ENCODE measurements at regions not wholly inside any gene's neighbourhood (a gene's known extent, or its start where the extent isn't known, plus 50 kb on each side); places are given as distances from the start of the nearest gene placed in this dataset.

- no peak for FAIRE-seq
- Histone ChIP-seq H3K27me3 (ENCODE audit: control insufficient read depth in 2 of 2, insufficient read depth in 2 of 2, low read length in 2 of 2) (no peaks in the 10 kb centered on the region), H3K9me3 (replicated peaks; ENCODE audit: control insufficient read depth, insufficient read depth, low read depth, low read length) (peaks cover 4% of the 10 kb centered on the region; the same call in 1 of the 2 replicates), H3K4me1 (replicated peaks in 1 of 2; ENCODE audit: control insufficient read depth in 2 of 2, insufficient read depth in 2 of 2, low read length in 2 of 2) (no peaks in the 10 kb centered on the region), H4K20me1 (replicated peaks; ENCODE audit: control insufficient read depth, insufficient read depth, low read length) (no peaks in the 10 kb centered on the region), H2AFZ (ENCODE audit: low read depth, low read length) (no peak overlapping the region), H3K4me3 (no peak overlapping the region), H3K27ac (ENCODE audit: extremely low read depth, low read depth, low read length) (no peak overlapping the region), H3K9ac (ENCODE audit: insufficient read depth in 1 of 2, low read depth in 2 of 2, low read length in 2 of 2) (no peak overlapping the region), H3K36me3 (ENCODE audit: control insufficient read depth, insufficient read depth, low read length) (no peaks in the 10 kb centered on the region), H3K79me2 (ENCODE audit: control insufficient read depth, insufficient read depth, low read length) (no peaks in the 10 kb centered on the region), H3K4me2 (ENCODE audit: insufficient read depth, low read length) (no peak overlapping the region), H3K9me1 (ENCODE audit: control insufficient read depth, insufficient read depth, low read length) (no peaks in the 10 kb centered on the region)
- no TSS peak for BruUV-seq (replicated peaks)
- in situ Hi-C loops (cut with MboI) = no loop called here
- no peak for DNase-seq (ENCODE audit: extremely low read depth in 1 of 4, low spot score in 3 of 4)
- ATAC-seq = no peak
- TF ChIP-seq ZZZ3 (IDR thresholded peaks at IDR 0.05) (no peak), ZNF436 (CRISPR knock-in tag; IDR thresholded peaks at IDR 0.05) (no peak)
- TF ChIP-seq, protein P1, sequence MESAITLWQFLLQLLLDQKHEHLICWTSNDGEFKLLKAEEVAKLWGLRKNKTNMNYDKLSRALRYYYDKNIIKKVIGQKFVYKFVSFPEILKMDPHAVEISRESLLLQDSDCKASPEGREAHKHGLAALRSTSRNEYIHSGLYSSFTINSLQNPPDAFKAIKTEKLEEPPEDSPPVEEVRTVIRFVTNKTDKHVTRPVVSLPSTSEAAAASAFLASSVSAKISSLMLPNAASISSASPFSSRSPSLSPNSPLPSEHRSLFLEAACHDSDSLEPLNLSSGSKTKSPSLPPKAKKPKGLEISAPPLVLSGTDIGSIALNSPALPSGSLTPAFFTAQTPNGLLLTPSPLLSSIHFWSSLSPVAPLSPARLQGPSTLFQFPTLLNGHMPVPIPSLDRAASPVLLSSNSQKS (CRISPR knock-in tag; IDR thresholded peaks at IDR 0.05) = no peak
- ChIA-PET CTCF (ENCODE audit: low intra/inter-chr PET ratio) (no interaction called here), POLR2A (no interaction called here)
- intact Hi-C loops (cut with micrococcal nuclease) = no loop called here
Measured at GRCh38 chr3:130606336-130606735, 89.4 kb downstream of the COL6A6 start.

DNA sequence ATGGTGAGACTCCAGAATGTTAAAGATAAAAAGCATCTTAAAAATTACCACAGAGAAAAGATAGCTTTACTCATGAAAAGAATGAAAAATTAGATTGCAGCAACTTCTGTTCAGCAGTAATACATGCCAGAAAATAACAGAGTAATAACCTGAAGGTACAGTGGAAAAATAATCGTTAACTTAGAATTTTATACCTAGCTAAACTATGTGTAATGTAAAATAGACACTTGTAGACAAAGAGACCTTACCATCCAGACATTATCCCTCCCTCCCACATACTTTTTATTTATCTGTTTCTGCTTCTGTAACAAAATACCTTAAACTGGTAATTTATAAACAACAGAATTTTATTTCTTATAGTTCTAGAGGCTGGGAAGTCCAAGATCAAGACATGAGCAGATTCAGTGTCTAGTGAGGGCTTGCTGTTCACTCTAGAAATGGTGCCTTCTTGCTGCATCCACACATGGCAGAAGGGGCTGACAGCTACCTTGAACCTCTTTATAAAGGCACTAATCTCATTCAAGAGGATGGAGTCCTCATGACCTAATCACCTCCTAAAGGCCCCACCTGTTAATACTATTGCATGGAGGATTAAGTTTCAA, 90.7 kb downstream of the COL6A6 start:
- H3K9me1 ChIP-seq (ENCODE audit: control insufficient read depth, insufficient read depth, low read length) = no peaks in the 10 kb centered on the region
- intact Hi-C loops (cut with micrococcal nuclease) = no loop called here
- no peak overlapping the region for H3K27ac ChIP-seq (ENCODE audit: extremely low read depth, low read depth, low read length)
- 8% methylated on average over 1 of the region's 1 CpG for WGBS (ENCODE audit: insufficient coverage, low coverage, missing lambda C conversion rate)
- in situ Hi-C loops (cut with MboI) = no loop called here
- BruUV-seq (replicated peaks) = no TSS peak
- no peak overlapping the region for H3K9ac ChIP-seq (ENCODE audit: insufficient read depth in 1 of 2, low read depth in 2 of 2, low read length in 2 of 2)
- no peaks in the 10 kb centered on the region for H3K36me3 ChIP-seq (ENCODE audit: control insufficient read depth, insufficient read depth, low read length)
- H4K20me1 ChIP-seq (replicated peaks; ENCODE audit: control insufficient read depth, insufficient read depth, low read length) = no peaks in the 10 kb centered on the region
- H2AFZ ChIP-seq (ENCODE audit: low read depth, low read length) = no peak overlapping the region
- no peaks in the 10 kb centered on the region for H3K79me2 ChIP-seq (ENCODE audit: control insufficient read depth, insufficient read depth, low read length)
- ATAC-seq = no peak
- no peak for DNase-seq (ENCODE audit: extremely low read depth in 1 of 4, low spot score in 3 of 4)
- ChIA-PET CTCF (ENCODE audit: low intra/inter-chr PET ratio) (no interaction called here), POLR2A (no interaction called here)
- no peak overlapping the region for H3K4me2 ChIP-seq (ENCODE audit: insufficient read depth, low read length)
- no peaks in the 10 kb centered on the region for H3K27me3 ChIP-seq (ENCODE audit: control insufficient read depth in 2 of 2, insufficient read depth in 2 of 2, low read length in 2 of 2)
- no peaks in the 10 kb centered on the region for H3K4me1 ChIP-seq (replicated peaks in 1 of 2; ENCODE audit: control insufficient read depth in 2 of 2, insufficient read depth in 2 of 2, low read length in 2 of 2)
- TF ChIP-seq EGR1 (conservative IDR thresholded peaks at IDR 0.05) = no peak
- no peak for TF ChIP-seq SETDB1 (IDR thresholded peaks at IDR 0.05; ENCODE audit: low read length)
- no peak for TF ChIP-seq ZNF197 (CRISPR knock-in tag; IDR thresholded peaks at IDR 0.05; ENCODE audit: low read depth)
- TF ChIP-seq TRIM28 (IDR thresholded peaks at IDR 0.05) = 0 out of 2 replicates have a peak, but pooled peaks have one; percentile 37
- no peak for TF ChIP-seq RFX1 (IDR thresholded peaks at IDR 0.05)
- no peak for TF ChIP-seq EHMT2 (IDR thresholded peaks at IDR 0.05)
- peak; percentile 95 for TF ChIP-seq ZFP1 (CRISPR knock-in tag; IDR thresholded peaks at IDR 0.05)
- TF ChIP-seq, protein P2, sequence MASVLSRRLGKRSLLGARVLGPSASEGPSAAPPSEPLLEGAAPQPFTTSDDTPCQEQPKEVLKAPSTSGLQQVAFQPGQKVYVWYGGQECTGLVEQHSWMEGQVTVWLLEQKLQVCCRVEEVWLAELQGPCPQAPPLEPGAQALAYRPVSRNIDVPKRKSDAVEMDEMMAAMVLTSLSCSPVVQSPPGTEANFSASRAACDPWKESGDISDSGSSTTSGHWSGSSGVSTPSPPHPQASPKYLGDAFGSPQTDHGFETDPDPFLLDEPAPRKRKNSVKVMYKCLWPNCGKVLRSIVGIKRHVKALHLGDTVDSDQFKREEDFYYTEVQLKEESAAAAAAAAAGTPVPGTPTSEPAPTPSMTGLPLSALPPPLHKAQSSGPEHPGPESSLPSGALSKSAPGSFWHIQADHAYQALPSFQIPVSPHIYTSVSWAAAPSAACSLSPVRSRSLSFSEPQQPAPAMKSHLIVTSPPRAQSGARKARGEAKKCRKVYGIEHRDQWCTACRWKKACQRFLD (CRISPR knock-in tag; IDR thresholded peaks at IDR 0.05) = no peak
- peaks cover 4% of the 10 kb centered on the region; the same call in 1 of the 2 replicates for H3K9me3 ChIP-seq (replicated peaks; ENCODE audit: control insufficient read depth, insufficient read depth, low read depth, low read length)
- H3K4me3 ChIP-seq = no peak overlapping the region
- no peak for FAIRE-seq
